HG02678 (cell line): ENCODE measurements at regions not wholly inside any gene's neighbourhood (a gene's known extent, or its start where the extent isn't known, plus 50 kb on each side); places are given as distances from the start of the nearest gene placed in this dataset.

Source experiments
- ATAC-seq: cut with Tn5 transposase; IDR thresholded peaks from one replicate; pipeline ENCODE4 v1.9.1; 2021; ENCODE audit warnings: mild to moderate bottlenecking, moderate library complexity; ENCODE audit not compliant: unreplicated experiment

GRCh38 chr11:27195837-27196202 lies 155.2 kb downstream of the BBOX1 start:
- no peak for ATAC-seq

DNA sequence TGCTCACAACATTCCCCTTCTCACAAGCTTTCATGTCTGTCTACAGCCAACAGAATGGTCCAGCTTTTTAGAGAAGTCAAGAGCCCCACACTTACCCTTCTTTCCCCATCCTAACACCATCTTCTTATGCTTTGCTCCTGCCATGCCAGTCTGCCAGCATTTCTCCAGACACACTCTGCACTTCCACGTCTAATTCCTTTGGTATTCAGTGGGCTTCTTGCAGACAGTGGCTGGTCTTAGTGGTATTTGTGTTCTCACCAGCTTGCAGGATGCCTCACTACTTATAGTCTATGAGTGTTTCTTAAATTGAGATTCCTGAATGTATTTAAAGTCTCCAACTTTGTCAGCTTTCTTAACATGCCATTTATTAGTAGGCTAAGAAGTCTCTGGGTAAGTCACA lies 154.4 kb downstream of the BBOX1 start:
- no peak for ATAC-seq

DNA sequence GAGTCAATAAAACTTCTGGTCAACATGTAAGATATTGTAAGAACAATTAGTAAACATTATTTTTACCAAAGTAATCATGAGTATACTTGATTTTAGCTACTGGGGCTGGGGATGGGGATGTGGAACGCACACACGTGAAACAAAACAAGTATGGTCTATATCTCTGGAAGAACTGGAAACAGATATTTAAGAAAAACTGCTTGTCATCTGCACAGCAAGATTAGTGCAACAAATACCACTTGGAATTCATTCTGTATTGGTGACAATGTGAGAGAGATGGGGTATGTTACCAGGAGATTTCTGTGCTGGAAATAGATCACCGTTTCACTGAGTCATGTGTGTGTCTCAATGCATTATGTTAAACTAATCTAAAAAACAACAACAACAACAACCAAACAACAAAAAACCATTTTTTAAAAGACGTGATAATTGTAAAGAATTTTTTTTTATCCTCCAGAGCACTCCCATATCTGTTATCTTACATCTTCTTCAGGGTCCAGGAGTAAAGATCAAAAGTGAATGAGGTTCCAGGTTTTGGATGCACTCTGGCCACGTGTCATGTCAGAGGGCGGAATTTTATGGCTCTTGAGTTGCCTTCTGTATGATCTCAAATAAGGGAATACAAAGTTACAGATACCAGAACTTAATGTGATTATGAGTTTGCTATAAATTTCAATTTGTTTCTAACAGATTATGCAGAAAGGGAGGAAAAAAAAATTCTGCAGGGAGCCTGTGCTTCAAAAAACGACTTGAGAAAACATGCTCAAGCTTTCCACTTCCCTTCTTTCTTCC lies 153.0 kb downstream of the BBOX1 start:
- no peak for ATAC-seq

DNA sequence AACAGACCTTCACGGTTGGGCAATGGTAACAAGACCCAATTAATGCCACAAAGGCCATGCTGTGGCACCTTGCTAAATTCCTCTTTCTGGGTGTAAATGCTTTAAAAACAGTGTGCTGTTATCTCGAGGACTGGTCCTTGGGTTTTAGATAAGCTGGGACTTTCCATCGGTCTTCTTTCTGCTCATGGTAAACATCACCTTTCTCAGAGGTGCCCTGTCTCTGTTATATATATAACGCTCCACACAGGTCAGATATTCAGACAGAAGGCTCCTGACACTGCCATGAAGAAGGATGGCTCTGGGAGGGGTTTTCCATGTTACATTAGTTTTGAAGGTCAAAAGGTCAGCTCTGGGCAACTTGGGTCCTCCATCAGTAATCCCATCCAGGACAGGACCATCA lies 151.6 kb downstream of the BBOX1 start:
- ATAC-seq, result no peak

GRCh38 chr11:27191639-27192038 lies 151.0 kb downstream of the BBOX1 start:
- ATAC-seq, result no peak

- no peak for ATAC-seq
These were observed 148.1 kb downstream of the BBOX1 start for GRCh38 chr11:27188696-27189095.

DNA sequence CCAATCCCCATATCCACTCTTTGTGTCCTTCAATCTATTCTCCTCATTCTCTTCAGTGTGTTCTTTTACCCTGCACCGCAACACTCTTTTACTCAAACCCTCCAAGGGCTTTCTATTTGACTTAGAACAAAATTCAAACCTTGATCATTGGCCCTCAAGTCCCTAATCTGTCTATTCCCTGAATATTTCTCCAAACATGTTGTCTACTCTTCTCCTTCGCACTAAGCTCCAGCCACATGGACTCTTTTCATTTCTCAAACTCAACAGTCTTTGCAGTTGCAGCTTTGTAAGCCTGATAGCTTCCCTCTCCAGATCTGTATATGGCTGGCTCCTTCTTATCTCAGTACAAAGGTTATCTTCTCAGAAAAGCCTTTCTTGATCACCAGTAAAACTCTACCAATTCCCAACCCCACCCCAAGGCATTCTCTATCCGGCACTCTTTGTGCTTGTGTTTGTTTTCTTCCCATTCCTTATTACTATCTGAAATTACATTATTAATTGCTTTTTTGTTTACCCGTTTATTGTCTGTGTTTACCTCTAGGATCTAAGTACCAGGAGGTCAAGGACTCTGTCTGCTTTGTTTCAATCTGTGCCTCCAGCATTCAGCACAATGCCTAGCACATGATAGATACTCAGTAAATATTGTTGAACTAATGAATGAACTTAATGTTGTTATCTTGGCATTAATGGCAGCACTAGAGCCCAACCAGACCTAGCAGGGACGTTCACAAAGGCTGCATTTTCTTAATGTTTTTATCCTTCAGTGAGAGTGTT lies 147.4 kb downstream of the BBOX1 start:
- no peak for ATAC-seq

- no peak for ATAC-seq
These were observed 146.6 kb downstream of the BBOX1 start for GRCh38 chr11:27187075-27187847.

GRCh38 chr11:27186580-27186979 lies 146.0 kb downstream of the BBOX1 start:
- no peak for ATAC-seq

- ATAC-seq, result no peak
These were observed 144.1 kb downstream of the BBOX1 start for GRCh38 chr11:27184458-27185312.

DNA sequence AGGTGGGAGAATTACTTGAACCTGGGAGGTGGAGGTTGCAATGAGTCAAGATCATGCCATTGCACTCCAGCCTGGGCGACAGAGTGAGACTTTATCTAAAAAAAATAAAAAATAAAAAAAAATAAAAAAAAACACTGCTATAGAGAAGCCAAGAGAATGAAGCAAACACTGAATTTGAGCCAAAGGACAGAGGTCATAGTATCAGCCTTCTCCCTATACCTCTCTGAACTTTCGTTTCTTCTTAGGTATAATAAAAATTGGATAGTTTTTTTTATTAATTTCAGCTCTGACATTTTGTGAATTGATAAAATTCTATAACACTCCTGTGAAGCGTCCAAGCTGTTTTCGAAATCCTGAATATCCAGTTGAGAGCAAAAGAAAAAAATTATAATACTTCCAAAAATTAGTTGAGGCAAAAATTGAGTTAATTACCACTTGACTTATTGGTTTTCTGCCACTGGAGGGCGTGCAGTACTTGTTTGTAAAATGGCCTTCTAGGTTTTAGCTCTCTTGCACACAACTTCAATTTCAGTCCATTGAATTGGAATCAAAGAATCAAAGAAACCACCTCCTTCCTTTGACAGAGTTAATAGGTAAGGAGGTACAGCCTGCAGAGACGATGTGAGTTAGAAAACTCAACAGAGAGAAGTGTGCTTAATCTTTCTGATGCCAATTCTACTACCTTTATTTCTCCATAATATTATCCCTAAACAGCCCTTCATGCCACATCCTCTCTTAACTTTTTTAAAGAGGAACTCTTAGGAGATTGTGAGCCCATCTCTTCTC lies 143.2 kb downstream of the BBOX1 start:
- no peak for ATAC-seq

DNA sequence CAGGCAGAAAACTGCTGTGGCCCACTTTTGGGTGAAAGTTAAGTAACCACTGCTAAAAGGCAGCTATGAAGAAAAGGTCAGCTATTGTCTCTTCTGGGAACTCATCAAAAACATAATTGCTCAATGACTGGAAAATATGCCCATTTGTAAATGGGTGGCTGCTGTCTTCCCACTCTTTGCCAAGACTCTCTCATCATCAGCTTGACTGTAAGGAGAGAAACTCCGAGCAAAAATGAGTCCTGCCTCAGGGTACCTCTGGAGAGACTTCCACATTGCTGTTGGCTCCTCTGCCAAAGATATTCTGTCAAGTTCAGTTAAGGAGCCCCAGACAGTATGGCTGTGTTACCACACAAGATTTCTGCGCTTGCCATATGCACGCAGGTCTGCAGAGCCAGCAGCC lies 138.7 kb downstream of the BBOX1 start:
- no peak for ATAC-seq

DNA sequence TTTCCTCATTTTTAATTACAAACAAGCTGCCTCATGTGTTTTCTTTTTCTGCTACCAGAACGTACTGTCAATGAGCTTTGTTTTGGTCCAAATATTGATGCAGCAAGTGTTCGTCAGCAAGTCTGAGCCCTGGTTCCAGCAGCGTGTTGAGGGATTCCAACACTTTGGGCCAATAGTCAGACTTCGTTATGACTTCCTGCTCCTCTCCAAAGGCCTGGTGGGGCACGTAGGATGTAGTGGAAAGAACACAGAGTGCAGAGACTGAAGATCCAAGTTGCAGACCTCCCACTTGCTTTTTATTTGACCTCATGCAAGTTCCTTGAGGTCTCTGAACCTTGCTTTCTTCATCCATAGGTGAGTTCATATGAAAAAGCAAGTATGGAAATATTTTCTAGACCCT lies 138.2 kb downstream of the BBOX1 start:
- ATAC-seq, result no peak
